Stimulated activated effector memory CD8-positive, alpha-beta T cell treated with anti-CD3 and anti-CD28 coated beads, Interleukin-12 subunit alpha, Interleukin-12 subunit beta, amount 100 ng/mL, for 72 hours (primary cell): ENCODE measurements at regions not wholly inside any gene's neighbourhood (a gene's known extent, or its start where the extent isn't known, plus 50 kb on each side); places are given as distances from the start of the nearest gene placed in this dataset.

Experiments used
- ATAC-seq: fragments of 150-1000 bp; cut with Tn5 transposase; 2 replicates; pipeline ENCODE4 v1.10.0; 2021
- DNase-seq, 2 donors: peaks; one replicate each; pipeline ENCODE4 v3.0.0; 2021 to 2022; ENCODE audit warnings: low spot score in 2 of 2
- H3K27ac Mint-ChIP-seq: one replicate; pipeline ENCODE4 v1.8.0; 2022; ENCODE audit warnings: mild to moderate bottlenecking, mixed read lengths
- H3K36me3 Mint-ChIP-seq: one replicate; pipeline ENCODE4 v1.8.0; 2022; ENCODE audit warnings: mild to moderate bottlenecking, mixed read lengths
- H3K4me1 Mint-ChIP-seq: one replicate; pipeline ENCODE4 v1.8.0; 2022; ENCODE audit warnings: mixed read lengths
- H3K4me3 Mint-ChIP-seq: one replicate; pipeline ENCODE4 v1.8.0; 2022; ENCODE audit warnings: mild to moderate bottlenecking, mixed read lengths
- H3K9me3 Mint-ChIP-seq: one replicate; pipeline ENCODE4 v1.8.0; 2022; ENCODE audit warnings: mixed read lengths

DNA sequence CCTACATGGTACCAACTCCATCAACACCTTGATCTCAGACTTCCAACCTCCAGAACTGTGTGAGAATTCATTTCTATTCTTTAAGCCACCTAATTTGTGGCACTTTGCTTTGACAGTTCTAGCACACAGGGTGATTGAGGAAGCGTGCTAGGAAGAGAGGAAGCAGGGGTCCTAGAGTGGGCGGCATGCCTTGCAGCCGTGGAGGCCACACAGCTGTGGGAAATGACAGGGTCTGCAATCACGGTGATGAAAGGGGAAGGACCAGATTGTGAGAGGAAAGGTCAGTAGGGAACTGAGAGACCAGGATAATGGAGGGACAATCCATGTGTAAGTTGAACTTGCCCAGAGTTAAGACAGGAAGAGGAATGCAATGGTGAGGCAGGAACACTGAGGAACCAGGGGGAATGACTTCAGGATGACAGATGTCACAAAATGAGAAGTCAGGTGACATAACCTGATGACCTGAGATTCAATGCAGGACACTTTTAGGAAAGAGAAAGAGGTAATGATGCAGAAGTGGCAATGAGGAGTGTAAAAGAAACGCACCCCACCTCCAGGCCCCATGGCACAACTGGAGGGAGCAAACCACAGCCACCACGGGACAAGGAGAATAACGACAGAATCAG is 87.3 kb upstream of the PIK3CG start:
- no peak overlapping the region for H3K27ac Mint-ChIP-seq
- peaks cover 2% of the 10 kb centered on the region for H3K36me3 Mint-ChIP-seq
- H3K4me3 Mint-ChIP-seq = no peak overlapping the region
- ATAC-seq = no peak
- DNase-seq = no peak
- H3K9me3 Mint-ChIP-seq = peaks cover 3% of the 10 kb centered on the region
- H3K4me1 Mint-ChIP-seq = peaks cover 19% of the 10 kb centered on the region

DNA sequence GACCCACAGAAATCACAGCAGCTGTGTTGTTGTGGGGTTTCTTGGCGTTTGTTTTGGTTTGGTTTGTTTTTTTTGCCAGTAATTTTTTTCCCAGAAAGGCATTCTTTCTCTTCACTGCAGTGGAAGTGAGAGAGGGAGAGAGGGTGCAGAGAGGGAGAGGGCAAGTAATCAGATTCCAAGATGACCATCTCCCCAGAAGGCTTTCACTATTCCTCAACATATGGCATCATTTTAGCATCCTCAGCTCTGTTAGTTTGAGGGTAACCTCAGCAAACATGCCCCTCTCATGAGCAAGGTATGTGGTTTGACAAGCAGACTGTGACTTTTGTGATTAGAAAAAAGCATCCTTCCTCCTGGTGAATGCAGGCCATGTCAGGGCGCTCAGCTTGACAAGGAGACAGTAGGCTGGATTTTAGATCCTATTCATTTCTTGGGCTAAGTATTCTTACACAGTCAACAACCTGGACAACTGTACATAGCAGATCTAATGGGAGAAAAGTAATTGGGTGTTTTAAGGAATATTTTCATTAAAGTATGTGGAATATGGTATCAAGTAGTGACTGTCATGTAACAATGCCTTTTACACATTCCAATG is 86.3 kb upstream of the PIK3CG start:
- peaks cover 3% of the 10 kb centered on the region for H3K9me3 Mint-ChIP-seq
- no peak overlapping the region for H3K27ac Mint-ChIP-seq
- DNase-seq = no peak

DNA sequence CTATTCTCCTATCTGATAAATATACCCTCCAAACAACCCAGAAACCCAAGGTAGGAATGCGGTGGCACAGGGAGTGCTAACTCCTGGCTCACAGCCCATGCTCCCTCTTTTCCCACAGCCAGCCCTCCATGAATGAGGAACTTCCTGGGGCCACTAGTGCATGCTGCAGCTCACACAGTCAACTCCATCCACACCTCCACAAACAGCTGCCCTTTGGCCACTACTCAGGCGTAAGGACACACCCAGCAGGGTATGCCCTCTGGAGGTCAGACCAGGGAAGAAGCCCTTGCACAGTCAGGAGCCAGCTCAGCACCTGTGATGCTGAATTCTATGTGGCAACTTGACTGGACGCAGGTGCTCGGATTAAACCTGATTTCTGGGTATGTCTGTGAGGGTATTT is 85.2 kb upstream of the PIK3CG start:
- DNase-seq = no peak

More for the DNA sequence above, 86.3 kb upstream of the PIK3CG start:
- Mint-ChIP-seq H3K4me1 (peaks cover 13% of the 10 kb centered on the region), H3K4me3 (no peak overlapping the region), H3K36me3 (no peaks in the 10 kb centered on the region)
- no peak for ATAC-seq

DNA sequence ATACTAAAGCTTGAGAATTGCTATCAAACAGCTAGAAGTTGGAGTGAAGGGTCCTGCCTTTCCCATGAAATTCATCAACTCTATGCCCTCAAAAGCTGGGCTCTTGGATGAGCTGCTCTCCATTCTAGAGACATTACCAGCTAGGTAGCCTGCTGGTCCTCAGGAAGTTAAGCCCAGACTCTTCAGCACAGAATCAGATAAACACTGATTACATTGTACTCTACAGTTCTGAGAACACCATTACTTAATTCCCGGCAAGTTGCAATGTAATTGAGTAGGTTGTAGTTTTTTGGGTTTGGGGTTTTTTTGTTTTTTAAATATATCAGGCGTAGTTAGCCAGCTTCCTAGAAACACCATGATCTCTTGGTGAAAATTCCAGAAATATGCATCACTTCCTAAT is 84.1 kb upstream of the PIK3CG start:
- H3K4me1 Mint-ChIP-seq = peaks cover 6% of the 10 kb centered on the region
- H3K9me3 Mint-ChIP-seq = peaks cover 3% of the 10 kb centered on the region
- H3K36me3 Mint-ChIP-seq = no peaks in the 10 kb centered on the region
- DNase-seq (no peak), ATAC-seq (no peak)
- peak overlapping the region; percentile 71 for H3K27ac Mint-ChIP-seq
- no peak overlapping the region for H3K4me3 Mint-ChIP-seq

More for the DNA sequence above, 85.2 kb upstream of the PIK3CG start:
- H3K4me1 Mint-ChIP-seq = peaks cover 13% of the 10 kb centered on the region
- ATAC-seq = peak; percentile 58
- peaks cover 3% of the 10 kb centered on the region for H3K9me3 Mint-ChIP-seq
- H3K36me3 Mint-ChIP-seq = no peaks in the 10 kb centered on the region
- no peak overlapping the region for H3K27ac Mint-ChIP-seq
- no peak overlapping the region for H3K4me3 Mint-ChIP-seq

DNA sequence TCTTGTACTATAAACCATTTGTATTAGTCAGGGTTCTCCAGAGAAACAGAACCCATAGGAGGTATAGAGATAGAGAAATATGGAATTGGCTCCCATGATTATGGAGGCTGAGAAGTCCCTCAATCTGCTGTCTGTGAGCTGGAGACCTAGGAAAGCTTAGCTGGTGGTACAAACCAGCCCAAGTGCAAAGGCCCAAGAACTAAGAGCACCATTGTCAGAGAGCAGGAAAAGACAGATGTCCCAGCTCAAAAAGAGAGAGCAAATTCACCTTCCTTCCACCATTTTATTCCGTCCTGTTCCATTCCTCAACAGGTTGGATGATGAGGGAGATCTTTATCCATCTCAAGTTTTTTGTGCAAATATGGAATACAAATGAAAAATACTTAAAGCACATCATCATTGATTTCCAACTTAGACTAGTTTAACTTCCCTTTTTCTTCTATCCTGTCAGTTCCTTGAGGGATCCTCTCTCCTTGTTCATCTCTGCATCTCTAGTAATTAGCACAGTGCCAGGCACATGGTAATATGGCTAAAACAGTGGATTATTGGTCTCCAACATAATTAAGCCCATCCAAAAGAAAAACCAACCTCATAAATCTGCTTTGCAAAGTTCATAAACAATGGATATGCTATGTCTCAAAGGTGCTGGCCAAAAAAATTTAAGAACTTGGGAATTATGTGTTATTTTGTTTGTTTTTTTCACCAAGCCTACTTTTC is 83.1 kb upstream of the PIK3CG start:
- Mint-ChIP-seq H3K4me3 (no peak overlapping the region), H3K27ac (no peak overlapping the region), H3K36me3 (no peaks in the 10 kb centered on the region), H3K9me3 (no peaks in the 10 kb centered on the region), H3K4me1 (no peaks in the 10 kb centered on the region)
- ATAC-seq (no peak), DNase-seq (no peak)

DNA sequence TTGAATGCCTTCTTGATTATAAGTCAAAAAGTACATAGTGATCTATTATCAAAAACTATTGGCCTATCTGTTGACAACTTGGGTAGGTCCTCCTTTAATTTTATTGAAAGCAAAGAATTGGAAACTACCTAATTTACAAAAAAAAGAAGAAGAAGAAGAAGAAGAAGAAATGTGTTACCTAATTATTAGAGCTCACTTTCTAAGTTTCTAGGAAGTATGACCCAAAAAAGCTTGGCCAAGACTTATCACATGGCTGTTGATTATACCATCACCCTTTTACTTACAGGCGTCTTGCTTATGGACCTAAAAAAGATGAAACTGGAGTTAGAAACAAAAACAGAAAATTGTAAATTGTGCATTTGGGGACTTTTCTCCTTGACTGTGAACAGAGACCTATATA is 81.8 kb upstream of the PIK3CG start:
- Mint-ChIP-seq H3K27ac (no peak overlapping the region), H3K9me3 (no peaks in the 10 kb centered on the region), H3K4me3 (no peak overlapping the region), H3K4me1 (no peaks in the 10 kb centered on the region), H3K36me3 (no peaks in the 10 kb centered on the region)
- DNase-seq = no peak
- ATAC-seq = no peak

DNA sequence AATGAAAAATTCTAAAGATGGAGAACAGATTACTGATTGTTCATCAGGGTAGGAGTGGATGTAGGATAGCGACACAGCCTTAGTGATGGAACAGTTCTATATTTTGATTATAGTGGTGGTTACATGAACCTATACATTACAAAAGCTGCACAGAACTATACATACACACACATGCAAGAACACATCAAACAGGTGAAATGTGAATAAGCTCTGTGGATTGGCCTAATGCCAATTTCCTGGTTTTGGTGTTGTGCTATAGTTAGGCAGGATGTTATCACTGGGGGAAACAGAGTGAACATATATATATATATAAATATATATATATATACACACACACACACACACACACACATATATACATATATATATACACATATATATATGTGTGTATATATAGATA is 76.4 kb upstream of the PIK3CG start:
- Mint-ChIP-seq H3K27ac (no peak overlapping the region), H3K4me1 (no peaks in the 10 kb centered on the region), H3K36me3 (no peaks in the 10 kb centered on the region), H3K4me3 (no peak overlapping the region), H3K9me3 (no peaks in the 10 kb centered on the region)
- ATAC-seq (no peak), DNase-seq (peak in 1 of 2 donors; percentile 23)

DNA sequence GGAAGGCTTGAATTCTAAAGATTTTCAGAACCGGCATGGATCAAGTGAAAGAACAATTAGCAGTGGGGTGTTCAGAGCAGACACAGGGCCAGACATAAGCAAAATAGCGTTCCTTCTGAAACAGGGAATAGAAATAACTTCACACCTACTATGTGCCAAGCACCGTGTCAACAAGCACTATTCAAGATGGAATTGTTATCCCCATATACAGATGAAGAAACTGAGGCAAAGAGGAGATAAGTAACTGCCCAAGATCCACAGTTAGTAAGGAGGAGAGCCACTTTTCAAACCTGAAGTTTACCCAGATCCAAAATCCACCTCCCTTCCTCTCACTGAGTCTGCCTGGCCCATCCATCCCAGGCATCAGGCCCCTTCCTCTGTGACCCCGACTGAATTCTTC is 73.6 kb upstream of the PIK3CG start:
- Mint-ChIP-seq H3K27ac (no peak overlapping the region), H3K36me3 (no peaks in the 10 kb centered on the region), H3K9me3 (no peaks in the 10 kb centered on the region), H3K4me1 (peaks cover 6% of the 10 kb centered on the region), H3K4me3 (no peak overlapping the region)
- DNase-seq (peak in 1 of 2 donors; percentile 32), ATAC-seq (no peak)

DNA sequence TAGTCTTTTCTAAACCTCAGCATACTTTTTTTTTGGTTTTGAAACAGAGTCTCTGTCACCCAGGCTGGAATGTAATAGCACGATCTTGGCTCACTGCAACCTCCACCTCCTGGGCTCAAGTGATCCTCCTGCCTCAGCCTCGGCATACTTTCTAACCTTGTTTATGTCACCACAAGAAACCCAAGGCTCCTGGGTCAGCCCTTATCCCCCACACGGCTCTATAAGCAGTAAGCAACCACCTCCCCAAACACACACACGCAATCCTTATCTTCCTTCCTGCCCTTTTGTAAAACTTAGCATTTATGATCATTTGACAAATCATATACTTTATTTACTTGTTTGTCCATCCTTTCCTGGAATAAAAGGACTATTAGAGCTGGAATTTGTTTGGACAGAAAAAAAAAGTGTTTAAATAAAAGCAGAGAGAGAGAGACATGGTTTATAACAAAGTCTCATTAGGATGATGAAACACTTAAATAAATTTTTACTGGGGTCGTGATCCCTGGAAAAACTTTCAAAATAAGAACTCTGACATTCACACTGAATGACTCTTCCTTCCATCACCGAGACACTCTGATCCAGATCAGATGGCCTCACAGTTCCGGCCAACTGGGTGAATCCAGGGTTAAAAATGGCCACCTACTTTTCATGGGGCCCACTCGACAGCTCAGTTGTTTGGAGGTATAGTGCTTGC is 72.7 kb upstream of the PIK3CG start:
- Mint-ChIP-seq H3K9me3 (no peaks in the 10 kb centered on the region), H3K4me3 (no peak overlapping the region), H3K27ac (no peak overlapping the region), H3K36me3 (no peaks in the 10 kb centered on the region), H3K4me1 (peaks cover 6% of the 10 kb centered on the region)
- peak in 1 of 2 donors; percentile 29 for DNase-seq
- no peak for ATAC-seq

DNA sequence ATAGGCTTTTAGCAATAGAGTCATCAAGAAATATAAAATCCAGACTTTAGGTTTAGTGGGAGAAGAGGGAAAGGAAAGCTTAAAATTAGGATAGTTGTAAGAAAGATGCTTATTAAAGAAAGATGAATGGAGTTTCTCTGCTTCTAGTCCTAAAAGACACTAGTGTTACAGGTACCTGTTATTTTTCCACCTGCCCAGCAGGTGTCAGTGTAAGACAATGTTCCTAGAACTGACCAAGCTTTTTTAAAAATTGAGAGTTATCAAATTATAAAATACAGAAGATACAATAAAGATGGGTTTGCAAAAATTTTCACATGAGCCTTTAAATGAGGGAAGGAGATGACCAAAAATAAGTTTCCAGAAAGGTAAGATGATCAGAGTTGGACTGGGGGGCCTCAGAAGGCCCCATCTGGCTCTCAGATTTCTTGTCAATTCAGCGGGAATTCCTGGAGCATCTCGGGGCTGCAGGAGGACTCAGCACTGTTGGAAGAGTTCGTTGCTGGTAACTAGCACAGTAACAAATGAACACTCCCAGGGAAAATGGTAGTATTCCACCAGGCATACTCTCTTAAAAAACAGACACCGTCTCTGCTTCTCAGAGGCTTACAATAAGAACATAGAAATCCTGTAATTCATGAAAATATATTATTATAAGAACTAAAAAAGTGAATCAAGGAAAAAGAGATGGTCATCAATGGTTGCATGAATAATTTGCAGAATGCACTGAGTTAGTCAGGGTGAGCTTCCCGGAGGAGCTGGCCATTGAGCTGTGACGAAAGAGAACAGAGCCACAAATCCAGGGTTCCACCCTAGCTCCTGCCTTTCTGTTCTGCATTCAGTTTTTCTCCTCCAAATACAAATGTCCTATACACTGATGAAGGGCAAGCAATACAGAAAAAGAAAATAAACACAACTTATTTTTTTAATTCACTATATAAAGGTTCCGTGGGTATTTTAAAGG is 71.8 kb upstream of the PIK3CG start:
- peaks cover 6% of the 10 kb centered on the region for H3K4me1 Mint-ChIP-seq
- no peaks in the 10 kb centered on the region for H3K36me3 Mint-ChIP-seq
- DNase-seq (peak in 1 of 2 donors; percentile 49), ATAC-seq (no peak)
- no peak overlapping the region for H3K4me3 Mint-ChIP-seq
- no peaks in the 10 kb centered on the region for H3K9me3 Mint-ChIP-seq
- no peak overlapping the region for H3K27ac Mint-ChIP-seq

DNA sequence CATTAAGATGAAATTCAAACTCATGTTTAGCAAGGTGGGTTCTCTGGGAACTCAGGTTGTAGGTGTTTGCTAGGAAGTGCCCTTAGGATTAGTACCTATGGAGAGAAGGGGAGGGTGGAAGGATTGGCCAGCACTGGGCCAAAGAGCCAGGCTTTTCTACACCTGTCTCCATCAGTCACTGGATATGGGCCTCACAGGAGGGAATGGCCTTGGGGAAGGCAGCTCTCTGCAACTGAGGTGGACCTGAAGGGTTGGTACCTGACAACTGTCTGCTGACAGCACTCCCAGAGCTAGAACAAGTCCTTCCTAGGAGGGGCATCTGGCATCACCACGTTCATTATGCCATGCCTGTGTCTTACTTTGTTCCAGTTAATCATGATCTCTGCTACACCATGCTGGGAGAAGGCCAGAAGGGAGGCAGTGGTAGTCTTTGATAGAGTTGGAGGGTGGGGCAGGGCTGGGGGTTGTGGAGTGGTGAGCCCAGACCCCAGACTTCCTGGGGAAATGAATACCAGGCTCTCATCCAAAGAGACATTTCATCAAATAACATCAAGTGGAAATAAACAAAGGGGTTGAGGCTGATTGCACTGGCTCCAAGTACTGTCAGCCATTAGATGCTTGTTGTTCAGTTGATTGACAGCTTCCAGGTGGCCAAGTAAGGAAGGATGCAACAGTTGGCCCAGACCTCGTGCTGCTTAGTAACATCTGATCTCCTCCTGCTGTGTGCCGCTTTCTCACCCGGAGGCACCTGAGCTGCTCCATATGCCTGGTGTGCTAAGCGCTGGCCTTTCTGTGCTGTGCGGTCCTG is 70.6 kb upstream of the PIK3CG start:
- Mint-ChIP-seq H3K4me1 (peaks cover 6% of the 10 kb centered on the region), H3K4me3 (no peak overlapping the region), H3K9me3 (no peaks in the 10 kb centered on the region), H3K36me3 (no peaks in the 10 kb centered on the region), H3K27ac (no peak overlapping the region)
- ATAC-seq = no peak
- DNase-seq = peak in 1 of 2 donors; percentile 42

DNA sequence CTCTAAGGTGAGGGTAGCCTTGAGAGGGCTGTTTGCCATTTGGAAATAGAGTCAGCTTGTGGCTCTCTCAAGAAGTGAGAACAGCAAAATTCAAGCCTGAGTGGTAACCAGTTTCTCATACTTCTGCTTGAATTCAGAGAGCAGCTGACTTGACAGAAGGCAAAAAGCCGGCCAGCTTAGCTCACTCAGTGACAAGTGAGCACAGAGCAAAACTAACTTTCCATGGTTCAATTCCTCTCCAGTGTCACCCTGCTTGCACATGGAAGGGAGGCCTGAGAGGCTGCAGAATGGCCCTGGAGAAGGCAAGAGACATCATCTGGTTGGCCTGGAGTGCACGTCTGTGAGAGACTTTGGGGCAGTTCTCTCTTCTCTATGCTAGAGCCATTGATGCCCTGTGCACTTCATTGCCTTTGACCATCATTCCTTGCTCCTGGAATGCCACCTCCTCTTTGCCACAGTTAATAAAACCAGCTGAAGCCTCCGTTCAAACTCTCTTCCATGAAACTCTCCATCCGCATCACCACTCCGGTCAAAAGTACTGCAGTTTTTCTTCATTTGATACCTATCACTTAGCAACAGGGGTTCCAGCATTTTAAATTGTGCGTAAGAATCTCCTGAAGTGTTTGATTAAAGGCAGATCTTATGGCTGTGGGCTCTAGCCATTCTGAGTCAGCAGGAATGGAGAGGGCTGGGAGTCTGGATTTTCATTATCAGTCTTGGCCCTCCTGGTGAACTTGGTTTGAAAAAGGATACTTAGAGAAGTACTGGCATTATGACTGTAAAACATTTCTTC is 69.8 kb upstream of the PIK3CG start:
- DNase-seq (peak in 1 of 2 donors; percentile 32), ATAC-seq (no peak)
- Mint-ChIP-seq H3K9me3 (no peaks in the 10 kb centered on the region), H3K4me3 (no peak overlapping the region), H3K27ac (no peak overlapping the region), H3K36me3 (no peaks in the 10 kb centered on the region), H3K4me1 (peaks cover 6% of the 10 kb centered on the region)

DNA sequence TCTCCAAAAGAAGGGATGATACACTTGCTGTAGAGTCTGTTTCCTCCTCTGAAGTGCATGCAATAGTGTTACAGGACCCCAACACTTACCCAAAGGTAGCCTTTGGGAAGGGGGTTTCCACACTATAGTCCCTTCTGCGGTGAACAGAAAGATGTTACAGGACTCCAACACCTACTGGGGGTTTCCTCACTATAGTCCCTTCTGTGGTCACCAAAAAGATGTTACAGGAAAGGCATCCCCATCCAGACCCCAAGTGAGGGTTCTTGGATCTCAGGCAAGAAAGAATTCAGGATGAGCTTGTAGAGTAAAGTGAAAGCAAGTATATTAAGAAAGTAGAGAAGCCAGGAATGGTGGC is 69.2 kb upstream of the PIK3CG start:
- peak in 1 of 2 donors; percentile 36 for DNase-seq
- Mint-ChIP-seq H3K36me3 (no peaks in the 10 kb centered on the region), H3K9me3 (no peaks in the 10 kb centered on the region), H3K27ac (no peak overlapping the region), H3K4me1 (peaks cover 6% of the 10 kb centered on the region), H3K4me3 (no peak overlapping the region)
- ATAC-seq = no peak
